Right ventricle myocardium superior (tissue), 1 donor: ENCODE measurements at regions not wholly inside any gene's neighbourhood (a gene's known extent, or its start where the extent isn't known, plus 50 kb on each side); places are given as distances from the start of the nearest gene placed in this dataset.
A peak's percentile ranks its signal among the peaks of the same experiment; 100 is the strongest.

Experiments used
- ATAC-seq: fragments of 200-7000 bp; cut with Tn5 transposase; one replicate; pipeline ENCODE4 v1.9.1; 2020; ENCODE audit warnings: mild to moderate bottlenecking; ENCODE audit not compliant: poor library complexity
- DNase-seq: peaks from one replicate; pipeline ENCODE4 v3.0.0-alpha.2; 2020
- intact Hi-C: fragments of 100-400 bp; cut with DNase I; formaldehyde crosslinking; loops from one replicate; pipeline ENCODE4 v1.11.2; 2022
- donor health status: DM: no; HTN: yes; CAD: no; lungs with severe emphysema.

DNA sequence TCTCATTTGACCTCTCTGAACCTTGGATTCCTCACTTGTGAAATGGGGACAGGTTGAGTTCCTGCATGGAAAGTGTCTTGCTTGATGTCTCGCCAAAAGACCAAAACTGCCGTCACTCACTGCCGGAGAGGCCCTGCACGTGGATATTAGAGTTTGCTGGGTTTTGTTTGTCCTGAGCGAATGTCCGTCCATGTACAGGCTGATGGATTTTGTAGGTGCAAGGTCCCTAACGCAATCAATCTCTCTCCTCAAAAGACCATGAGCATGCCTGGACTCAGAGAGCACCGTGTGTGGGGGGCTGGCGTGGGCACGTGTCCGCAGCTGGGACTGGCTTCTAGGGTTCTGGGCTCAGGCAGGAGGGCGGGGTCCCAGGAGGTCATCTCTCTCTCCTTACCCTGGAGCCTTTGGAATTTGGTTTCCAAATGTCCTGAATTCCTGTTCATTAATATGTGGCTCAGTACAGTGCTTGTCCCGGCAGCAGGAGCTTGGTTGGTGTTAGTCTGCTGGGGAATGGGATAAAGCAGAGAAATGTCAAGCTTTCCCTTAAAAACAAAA is 146.0 kb upstream of the IER5L start:
- intact Hi-C loops, result loop anchor here (5.0 kb wide), 1 partner anchor 147 kb away; the partner anchor contains the start of gene IER5L
- ATAC-seq, result no peak
- DNase-seq, result peak; percentile 32

DNA sequence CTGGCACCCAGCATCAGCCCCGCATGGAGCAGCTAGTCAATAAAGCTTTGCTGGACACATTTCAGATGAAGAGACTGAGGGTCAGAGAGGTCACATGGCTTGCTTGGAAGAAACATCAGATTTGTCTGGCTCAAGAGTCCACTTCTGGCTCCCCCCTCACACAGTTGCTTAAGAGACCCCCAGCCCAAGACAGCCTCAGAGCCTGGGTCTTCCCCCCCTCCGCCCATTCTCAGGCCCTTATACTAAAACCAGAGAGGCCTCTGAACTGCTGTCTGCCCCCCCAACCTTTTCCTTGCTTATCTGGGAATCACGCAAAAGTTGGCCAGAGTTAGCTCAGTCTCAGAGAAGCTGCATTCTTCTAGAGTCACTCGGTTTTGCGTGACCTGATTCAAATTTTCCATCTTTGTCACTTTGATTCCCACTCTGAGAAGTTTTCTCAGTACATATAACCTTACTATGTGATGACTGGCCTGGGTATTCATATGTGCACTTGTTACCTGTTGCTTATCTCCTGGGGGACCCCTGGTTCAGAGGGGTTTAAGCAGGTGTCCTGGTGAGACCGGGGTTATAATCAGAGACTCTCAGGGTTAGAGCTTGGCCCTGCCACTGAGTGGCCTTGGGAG is 145.4 kb upstream of the IER5L start:
- intact Hi-C loops, result loop anchor here (5.0 kb wide), 1 partner anchor 146 kb away; the partner anchor contains the start of gene IER5L
- DNase-seq, result peak; percentile 4
- no peak for ATAC-seq

DNA sequence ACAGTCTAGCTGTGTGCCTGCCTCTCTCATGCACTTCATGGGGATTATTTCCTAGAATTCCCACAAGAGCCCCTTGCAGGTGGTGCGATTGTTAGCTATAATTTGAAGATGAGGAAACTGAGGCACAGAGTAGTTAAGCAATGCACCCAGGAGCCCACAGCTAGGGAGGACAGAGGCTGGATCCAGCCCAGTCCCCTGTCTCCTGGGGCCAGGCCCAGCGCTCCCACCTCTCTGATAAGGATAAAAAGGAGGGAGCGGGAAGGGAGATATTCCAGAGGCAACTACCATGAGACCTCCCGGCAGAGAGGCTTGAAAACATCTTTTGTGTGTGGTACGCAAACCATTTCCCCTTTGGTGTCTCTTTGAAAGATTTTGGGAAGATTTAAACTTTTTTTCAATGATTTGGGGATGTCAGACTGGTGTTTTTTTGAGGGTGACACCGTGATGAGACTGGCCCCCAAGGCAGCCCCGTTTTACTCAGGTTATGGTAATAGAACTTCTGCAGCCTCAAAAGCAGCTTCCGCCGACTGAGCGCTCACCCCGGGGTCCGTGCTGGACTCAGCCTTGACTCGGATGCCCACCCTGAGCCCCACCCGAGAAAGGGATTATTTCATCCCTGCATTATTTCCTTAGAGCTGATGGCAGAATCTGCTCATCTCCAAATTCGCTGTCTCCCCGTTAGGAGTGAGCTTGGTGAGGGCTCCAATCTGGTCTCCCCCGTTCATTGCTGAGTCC is 144.7 kb upstream of the IER5L start:
- DNase-seq, result peak; percentile 42
- no peak for ATAC-seq
- intact Hi-C loops, result loop anchor here (5.0 kb wide), 1 partner anchor 146 kb away; the partner anchor contains the start of gene IER5L

DNA sequence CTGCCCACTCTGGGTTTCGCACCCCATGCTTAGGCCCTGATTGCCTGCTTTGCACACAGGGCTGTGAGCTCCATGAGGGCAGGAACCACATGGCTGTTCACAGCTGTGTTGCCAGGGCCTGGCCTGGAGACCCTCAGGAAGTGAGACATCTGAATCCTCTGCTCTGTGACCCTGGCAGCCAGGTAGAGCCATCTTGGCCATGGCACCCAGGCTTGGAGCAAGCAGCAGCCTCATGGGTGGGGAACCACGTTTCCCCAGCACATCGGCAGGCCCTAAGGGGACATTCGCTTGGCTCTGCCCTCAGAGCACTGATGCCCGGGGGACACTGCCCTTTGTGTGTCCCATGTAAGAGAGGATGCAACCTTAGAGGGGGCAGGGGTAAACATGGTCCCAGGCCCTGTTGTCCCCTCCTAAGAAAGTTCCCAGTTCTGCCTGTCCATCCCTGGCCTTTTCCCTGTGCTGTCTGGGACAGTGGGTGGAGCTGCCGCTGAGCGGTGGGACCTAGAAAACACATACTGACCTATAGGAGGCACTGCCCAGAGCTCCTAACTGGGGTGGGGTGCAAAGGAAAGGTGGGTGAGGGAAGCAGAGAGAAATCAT is 144.1 kb upstream of the IER5L start:
- intact Hi-C loops, result loop anchor here (5.0 kb wide), 1 partner anchor 145 kb away; the partner anchor contains the start of gene IER5L
- DNase-seq (peak; percentile 18), ATAC-seq (no peak)

DNA sequence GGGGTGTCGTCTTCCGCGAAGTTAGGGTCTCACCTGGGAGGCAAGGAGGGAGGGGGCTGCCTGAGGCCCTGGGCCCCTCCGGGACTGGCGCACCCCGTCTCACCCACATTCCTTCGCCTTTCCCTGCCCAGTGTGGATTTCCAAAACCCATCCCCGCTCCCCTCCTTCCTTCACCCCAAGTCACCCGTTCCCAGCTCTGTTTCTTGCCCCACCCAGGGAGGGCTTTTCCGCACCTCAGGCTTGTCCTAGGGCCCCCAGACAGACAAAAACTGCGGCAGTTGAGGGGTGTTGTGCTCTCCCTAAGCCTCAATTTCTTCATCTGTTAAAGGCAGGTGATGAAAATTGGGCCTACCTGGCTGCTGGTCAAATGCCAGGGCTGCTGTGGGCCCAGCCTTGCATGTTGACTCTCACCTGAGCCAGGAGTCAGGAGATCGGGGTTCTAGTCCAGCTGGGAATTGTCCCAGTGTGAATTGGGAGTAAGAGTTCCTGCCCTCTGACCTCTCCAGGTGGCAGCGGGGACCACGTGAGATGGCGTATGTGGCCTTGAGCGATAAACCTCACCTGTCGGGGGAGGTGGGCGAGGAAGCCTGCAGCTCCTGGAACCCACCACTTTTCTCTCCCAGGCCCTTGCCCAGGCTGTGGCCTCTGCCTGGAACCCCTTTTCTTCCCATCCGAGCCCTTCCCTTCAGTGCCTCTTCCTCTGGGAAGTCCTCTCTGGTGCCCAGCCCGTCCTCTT is 143.4 kb upstream of the IER5L start:
- intact Hi-C loops, result loop anchor here (5.0 kb wide), 1 partner anchor 144 kb away; the partner anchor contains the start of gene IER5L
- ATAC-seq (no peak), DNase-seq (no peak)

DNA sequence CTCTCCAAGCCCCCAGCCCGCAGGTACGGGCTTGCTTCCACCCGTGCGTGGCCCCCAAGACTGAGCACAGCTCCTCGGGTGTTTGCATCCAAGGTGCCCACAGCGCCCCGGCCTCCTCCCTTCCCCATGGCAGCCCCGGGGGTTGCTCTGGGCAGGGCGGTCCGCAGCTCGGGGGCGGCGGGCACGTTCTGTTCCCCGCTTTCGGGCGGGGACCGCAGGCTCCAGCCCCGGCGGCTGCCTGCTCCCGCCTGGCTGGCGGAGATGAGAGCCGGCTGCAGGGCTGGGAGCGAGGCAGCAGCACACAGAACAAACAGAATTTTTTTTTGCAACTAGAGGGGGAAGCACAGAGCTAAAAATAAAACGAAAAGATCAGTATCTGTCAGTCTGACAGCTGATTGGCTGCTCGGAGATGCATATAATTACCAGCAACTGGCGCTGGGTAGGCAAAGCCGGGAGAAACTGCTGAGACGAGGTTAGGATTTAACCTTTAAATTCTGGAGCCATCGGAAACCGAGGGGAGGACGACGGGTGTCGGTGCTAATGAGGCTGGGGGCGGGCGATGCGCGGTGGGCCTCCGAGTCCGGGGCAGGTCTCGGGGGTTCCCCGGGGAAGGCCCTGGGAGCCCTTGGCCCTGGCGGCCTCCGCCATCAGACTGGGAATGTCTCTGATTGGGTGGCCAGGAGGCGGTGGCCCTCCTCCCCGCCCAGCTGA is 142.7 kb upstream of the IER5L start:
- DNase-seq (peak; percentile 78), ATAC-seq (peak; percentile 85)
- intact Hi-C loops, result loop anchor here (5.0 kb wide), 1 partner anchor 143 kb away; the partner anchor contains the start of gene IER5L

DNA sequence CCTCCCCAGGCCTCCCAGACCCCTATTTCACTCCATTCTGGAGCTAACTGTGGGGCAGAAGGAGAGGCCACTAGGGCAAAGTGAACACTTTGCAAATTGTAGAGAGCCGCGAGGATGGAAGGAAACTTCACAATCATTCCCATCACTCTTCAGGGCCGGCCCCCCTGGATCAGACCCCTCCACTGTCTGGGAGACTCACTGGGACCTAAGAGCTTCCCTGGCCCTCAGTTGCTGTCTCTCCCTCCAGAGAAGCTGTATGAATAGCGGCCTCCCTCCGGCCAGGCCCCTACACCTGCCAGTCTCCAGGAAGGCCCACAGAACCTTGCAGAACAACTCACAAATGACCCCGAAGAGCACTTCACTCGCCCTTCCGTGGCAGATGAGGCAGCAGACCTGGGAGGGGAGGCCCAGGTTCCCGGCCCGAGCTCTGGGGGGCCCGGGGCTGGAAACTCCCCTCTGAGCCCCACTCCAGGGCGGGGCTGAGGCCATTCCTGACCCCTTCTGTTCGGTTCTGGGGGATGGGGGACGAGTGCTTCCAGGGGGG is 141.9 kb upstream of the IER5L start:
- DNase-seq, result peak; percentile 20
- ATAC-seq, result peak; percentile 0
- intact Hi-C loops, result loop anchor here (5.0 kb wide), 1 partner anchor 143 kb away; the partner anchor contains the start of gene IER5L

DNA sequence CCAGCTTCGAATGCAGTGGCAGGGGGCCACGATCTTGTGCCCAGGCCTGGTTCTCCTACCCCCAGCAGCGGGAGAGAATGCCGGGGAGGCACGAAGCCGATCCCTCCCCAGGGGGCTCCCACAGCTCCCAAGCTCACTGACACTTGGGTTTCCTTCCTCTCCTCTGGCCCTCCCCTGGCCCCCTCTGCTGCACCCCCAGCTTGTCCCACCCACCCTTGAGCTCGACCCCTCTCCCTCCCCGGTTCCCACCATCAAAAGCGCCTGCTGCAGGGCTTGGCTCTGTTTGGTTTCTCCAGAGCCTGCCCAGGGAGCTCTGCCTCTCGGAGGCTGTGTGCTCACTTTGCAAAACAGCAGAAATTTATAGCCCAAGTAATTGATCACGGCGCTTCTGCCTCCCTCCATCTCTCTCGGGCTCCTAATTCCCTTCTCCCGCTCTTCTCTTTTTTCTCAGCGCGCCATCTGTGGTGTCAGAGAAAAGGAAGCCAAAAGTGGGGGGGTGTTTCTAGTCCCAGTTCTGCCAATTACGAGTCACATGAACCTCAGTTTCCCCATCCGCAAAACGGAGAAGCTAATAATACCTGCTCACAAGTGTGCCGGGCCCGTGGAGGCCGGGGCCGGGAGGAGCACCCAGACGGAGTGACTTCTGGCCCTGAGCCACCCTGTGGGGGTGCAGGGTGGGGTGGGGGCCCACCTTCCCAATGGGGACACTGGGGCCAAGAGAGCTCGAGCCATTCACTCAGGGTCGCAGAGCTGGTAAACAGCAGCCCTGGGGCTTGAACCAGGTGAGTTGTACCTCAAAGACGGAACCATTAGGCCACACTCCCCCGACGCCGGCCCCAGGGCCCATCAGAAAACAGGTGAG is 141.2 kb upstream of the IER5L start:
- DNase-seq, result peak; percentile 35
- intact Hi-C loops, result no loop called here
- ATAC-seq, result no peak

DNA sequence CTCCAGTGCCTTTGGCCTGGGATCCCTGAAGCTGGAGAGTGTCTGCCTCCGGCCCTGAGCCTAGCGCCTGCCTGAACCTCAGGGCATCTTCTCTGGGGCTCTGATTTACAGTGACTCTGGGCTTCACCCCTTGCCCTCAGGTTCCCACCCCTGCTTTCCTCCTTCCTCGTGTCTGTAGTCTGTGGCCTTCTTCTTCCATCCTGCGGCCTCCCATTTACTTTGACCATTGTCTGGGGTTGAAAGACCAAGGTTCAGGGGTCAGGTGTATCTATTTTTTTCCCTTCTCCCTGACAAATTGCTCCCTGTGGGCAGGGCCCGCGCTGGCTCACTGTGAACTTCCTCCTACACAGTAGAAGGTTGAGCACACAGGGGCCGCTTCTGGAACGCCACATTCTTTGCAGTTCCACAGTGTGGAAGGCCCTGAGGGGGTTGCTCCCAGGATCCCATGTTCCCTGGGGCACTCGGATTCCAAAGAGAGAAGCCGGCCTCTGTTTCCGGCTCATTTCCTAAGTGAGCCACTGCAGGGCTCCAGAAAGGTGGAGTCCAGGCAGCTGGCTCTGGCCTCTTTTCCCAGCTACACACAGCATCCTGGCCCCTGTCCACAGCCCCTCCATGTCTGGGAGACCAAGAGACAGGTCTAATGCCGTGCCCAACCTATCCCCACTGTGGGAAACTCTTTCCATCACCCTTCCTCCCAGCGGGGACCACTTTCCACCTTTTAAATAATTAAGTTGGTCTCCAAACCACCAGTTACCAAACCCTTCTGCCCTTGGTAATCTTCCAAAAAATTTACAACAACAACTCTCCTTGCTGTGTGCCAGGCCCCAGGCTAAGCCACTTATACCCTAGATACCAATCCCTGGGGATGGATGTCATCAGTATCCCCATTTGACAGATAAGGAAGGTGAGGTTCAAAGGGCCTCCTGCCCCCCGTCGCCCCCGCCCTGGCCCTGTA is 140.3 kb upstream of the IER5L start:
- DNase-seq, result peak; percentile 52
- ATAC-seq, result no peak
- intact Hi-C loops, result no loop called here

DNA sequence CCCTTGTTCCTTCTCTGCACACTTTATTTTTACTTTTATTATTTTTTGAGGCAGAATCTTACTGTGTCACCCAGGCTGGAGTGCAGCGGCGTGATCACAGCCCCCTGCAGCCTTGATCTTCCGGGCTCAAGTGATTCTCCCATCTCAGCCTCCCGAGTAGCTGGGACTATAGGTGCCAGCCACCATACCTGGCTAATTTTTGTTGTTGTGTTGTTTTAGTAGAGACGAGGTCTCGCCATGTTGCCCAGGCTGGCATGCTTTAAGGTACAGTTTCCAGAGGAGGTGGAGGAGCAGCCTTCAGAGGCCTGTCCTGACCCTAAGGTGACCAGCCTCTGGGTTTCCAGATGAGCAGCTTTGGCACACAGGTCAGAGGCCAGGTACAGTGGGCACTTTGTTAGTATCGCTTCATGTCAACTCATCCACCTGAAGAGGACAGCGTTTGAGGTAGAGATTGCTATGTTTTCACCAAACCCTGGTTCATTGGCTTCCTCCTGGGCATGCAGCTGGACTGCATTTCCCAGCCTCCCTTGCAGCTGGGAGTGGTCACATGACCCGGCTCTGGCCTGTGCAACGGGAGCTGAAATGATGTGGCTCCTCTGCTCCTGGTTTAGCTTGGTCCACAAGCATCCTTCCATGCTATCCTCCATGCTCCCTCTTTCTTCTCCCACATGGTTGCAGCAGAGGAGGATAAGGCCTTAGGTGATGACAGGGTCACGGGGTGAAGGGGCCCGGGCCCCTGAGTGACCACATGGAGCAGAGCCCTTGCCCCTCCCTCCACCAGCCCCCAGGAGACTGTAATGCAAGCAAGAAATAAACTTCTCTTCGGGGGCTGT is 139.3 kb upstream of the IER5L start:
- DNase-seq (no peak), ATAC-seq (no peak)
- intact Hi-C loops, result no loop called here

DNA sequence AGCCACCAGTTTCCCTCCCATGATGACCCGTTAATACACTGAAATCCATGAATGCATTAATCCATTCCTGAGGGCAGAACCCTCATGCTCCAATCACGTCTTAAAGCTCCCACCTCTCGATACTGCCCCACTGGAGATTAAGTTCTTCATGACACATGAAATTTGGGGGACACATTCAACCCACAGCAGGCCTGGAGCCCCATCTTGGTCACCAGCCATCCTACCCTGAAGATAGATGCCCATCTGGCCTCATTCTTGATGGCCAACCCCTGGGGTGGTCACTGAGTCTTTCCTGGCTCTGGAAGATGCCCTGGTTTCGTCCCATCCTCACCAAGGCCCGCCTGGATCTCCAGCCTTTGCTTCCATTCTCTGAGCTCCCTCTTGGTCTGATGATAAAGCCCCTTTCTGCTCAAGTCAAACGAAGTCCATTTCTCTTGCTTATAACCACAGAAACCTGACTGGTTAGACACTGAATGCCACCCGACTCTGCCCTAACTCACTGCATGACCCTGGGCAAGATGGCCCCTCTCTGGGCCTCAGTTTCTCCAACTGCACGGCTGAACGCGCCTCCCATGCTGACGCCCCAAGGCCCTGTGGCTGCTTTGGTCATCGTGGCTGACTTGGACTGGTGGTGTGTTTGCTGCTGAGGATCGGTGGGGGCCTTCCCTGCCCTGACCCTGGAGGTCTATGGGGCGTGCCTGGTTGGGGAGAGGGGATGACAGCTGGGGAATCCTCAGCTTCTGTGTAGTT is 138.4 kb upstream of the IER5L start:
- DNase-seq (no peak), ATAC-seq (no peak)
- intact Hi-C loops, result no loop called here

DNA sequence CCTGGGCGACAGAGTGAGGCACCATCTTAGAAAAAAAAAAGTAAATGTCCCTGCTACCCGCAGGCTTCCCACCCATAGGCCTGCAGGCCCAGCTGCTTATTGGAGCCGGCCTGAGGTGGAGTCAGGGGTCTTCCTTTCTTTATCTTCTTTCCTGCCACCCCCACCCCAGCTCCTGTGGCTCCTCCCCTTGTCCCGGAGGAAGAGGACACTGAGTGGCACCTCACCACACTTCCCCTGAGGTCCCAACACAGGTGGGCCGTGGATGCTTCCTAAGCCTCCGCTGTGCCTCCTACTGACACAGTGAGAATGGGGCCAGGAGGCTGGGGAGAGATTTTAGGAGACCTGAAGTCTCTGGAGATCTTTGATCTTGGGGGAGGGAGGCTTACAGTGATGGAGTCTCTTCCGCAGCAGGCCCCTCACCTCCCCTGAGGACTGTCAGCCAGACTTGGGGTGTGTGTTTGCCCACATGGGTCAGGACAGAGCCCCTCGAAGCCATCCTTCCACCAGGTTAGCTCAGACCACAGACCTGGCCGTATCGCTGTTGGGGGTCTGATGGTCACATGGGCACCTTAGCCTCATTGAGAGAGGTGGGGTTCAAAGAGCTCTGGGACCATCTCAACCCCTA is 135.4 kb upstream of the IER5L start:
- intact Hi-C loops, result no loop called here
- ATAC-seq (no peak), DNase-seq (no peak)

DNA sequence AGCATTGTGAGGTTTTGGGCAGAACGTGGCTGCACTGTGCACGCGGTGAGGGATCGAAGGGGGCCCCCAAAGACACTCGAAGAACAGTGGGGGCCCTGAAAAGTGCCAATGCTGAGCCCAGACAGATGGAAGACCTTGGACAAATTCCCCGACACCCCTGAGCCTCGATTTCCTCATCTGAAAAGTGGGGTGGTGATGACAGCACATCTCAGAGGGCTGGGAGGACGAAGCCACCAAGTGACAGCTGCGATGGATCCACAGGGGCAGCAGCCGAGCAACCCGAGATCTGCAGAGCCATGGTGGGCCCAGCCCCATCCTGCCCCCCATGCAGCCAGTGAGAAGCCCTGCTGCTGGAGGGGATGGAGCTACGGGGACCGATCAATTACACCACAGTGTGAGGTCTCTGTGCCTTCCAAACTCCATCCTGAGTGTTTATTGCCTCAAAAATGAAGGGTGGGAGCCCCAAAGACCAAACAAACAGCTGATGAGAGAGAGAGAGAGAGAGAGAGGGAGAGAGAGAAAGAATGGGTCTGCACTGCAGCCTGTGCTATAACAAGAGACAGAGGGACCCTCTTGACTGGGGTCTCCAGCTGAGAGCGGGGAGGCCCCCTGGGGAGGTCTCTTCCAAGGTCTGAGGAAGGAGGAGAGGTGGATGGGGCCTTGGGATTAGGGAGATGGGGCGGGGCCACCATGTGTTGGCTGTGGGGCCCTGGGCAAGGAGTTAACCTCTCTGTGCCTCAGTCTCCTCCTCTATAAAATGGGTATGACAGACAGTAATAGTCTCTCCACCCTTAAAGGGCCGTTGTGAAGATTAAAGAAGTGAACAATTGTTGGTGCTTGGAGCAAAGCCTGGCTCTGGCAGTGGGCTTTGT is 134.4 kb upstream of the IER5L start:
- no peak for DNase-seq
- intact Hi-C loops, result no loop called here

More for the DNA sequence above, 134.4 kb upstream of the IER5L start:
- no peak for ATAC-seq
